GM18499 (cell line): ENCODE measurements at regions not wholly inside any gene's neighbourhood (a gene's known extent, or its start where the extent isn't known, plus 50 kb on each side); places are given as distances from the start of the nearest gene placed in this dataset.
"Not testable (repeated sequence)": the region's sequence is repeated elsewhere in the genome, so short reads cannot be mapped to it uniquely, and the experiment has no call there.

Experiments
- ATAC-seq: cut with Tn5 transposase; IDR thresholded peaks from one replicate; pipeline ENCODE4 v1.9.1; 2021; ENCODE audit warnings: moderate number of reproducible peaks; ENCODE audit not compliant: insufficient read depth, unreplicated experiment

- no peak for ATAC-seq
These were observed 108.6 kb downstream of the ZMAT1 start for GRCh38 chrX:101823236-101823635.

GRCh38 chrX:101817739-101818138 lies 114.1 kb downstream of the ZMAT1 start:
- not testable (repeated sequence) for ATAC-seq

GRCh38 chrX:101813200-101813599 lies 118.6 kb downstream of the ZMAT1 start:
- ATAC-seq = no peak

GRCh38 chrX:101803451-101803850 lies 128.4 kb downstream of the ZMAT1 start:
- ATAC-seq = no peak

- peak; percentile 94 for ATAC-seq
These were observed 132.4 kb downstream of the ZMAT1 start for GRCh38 chrX:101799387-101799786.

GRCh38 chrX:101787934-101788333 lies 128.3 kb upstream of the ARMCX2 start:
- no peak for ATAC-seq

- no peak for ATAC-seq
These were observed 125.5 kb upstream of the ARMCX2 start for GRCh38 chrX:101785142-101785541.

- ATAC-seq = not testable (repeated sequence)
These were observed 120.8 kb upstream of the ARMCX2 start for GRCh38 chrX:101780421-101780820.

- ATAC-seq = peak; percentile 100
These were observed 114.7 kb upstream of the ARMCX2 start for GRCh38 chrX:101774340-101774739.

GRCh38 chrX:101764538-101764937 lies 104.9 kb upstream of the ARMCX2 start:
- no peak for ATAC-seq

GRCh38 chrX:101759000-101759399 lies 99.3 kb upstream of the ARMCX2 start:
- peak; percentile 76 for ATAC-seq

- ATAC-seq = no peak
These were observed 91.1 kb upstream of the ARMCX2 start for GRCh38 chrX:101750744-101751143.

- no peak for ATAC-seq
These were observed 89.8 kb upstream of the ARMCX2 start for GRCh38 chrX:101749436-101749835.

- ATAC-seq = no peak
These were observed 85.4 kb upstream of the ARMCX2 start for GRCh38 chrX:101745046-101745445.

GRCh38 chrX:101744085-101744484 lies 84.4 kb upstream of the ARMCX2 start:
- no peak for ATAC-seq

- no peak for ATAC-seq
These were observed 81.0 kb upstream of the ARMCX2 start for GRCh38 chrX:101740642-101741041.

GRCh38 chrX:101738867-101739266 lies 79.2 kb upstream of the ARMCX2 start:
- not testable (repeated sequence) for ATAC-seq

- ATAC-seq = not testable (repeated sequence)
These were observed 78.8 kb upstream of the ARMCX2 start for GRCh38 chrX:101738411-101738810.

GRCh38 chrX:101736651-101737050 lies 77.0 kb upstream of the ARMCX2 start:
- no peak for ATAC-seq

GRCh38 chrX:101732870-101733269 lies 73.2 kb upstream of the ARMCX2 start:
- ATAC-seq = no peak

- ATAC-seq = no peak
These were observed 70.3 kb upstream of the ARMCX2 start for GRCh38 chrX:101729986-101730385.
